H9 (cell line): ENCODE measurements at regions not wholly inside any gene's neighbourhood (a gene's known extent, or its start where the extent isn't known, plus 50 kb on each side); places are given as distances from the start of the nearest gene placed in this dataset.

Experiments
- DNase-seq: peaks from one replicate; pipeline ENCODE4 v3.0.0-alpha.2; 2017
- H2AFZ ChIP-seq: one replicate; pipeline ENCODE4 v1.6.1; 2013; ENCODE audit warnings: mild to moderate bottlenecking, low read length, control low read depth, moderate library complexity
- H2AK5ac ChIP-seq: 2 replicates; pipeline ENCODE4 v1.6.1; 2013; ENCODE audit warnings: low read length, control low read depth, mixed read lengths; ENCODE audit not compliant: insufficient read length
- H2BK120ac ChIP-seq: one replicate; pipeline ENCODE4 v1.6.1; 2013; ENCODE audit warnings: low read depth, mild to moderate bottlenecking, low read length, control low read depth, inconsistent platforms; ENCODE audit not compliant: poor library complexity, severe bottlenecking
- H2BK12ac ChIP-seq: 2 replicates; pipeline ENCODE4 v1.6.1; 2013; ENCODE audit warnings: low read length, control low read depth, mixed read lengths, low read depth; ENCODE audit not compliant: insufficient read length
- H2BK15ac ChIP-seq: 2 replicates; pipeline ENCODE4 v1.6.1; 2013; ENCODE audit warnings: low read depth, low read length, control low read depth
- H2BK20ac ChIP-seq: one replicate; pipeline ENCODE4 v1.6.1; 2013; ENCODE audit warnings: low read depth, mild to moderate bottlenecking, low read length, control low read depth, inconsistent platforms; ENCODE audit not compliant: poor library complexity, severe bottlenecking
- H2BK5ac ChIP-seq: 2 replicates; pipeline ENCODE4 v1.6.1; 2013; ENCODE audit warnings: low read length, control low read depth, mixed read lengths; ENCODE audit not compliant: insufficient read length
- H3K14ac ChIP-seq: 2 replicates; pipeline ENCODE4 v1.6.1; 2013; ENCODE audit warnings: low read length, control low read depth; ENCODE audit not compliant: insufficient read depth
- H3K18ac ChIP-seq: 2 replicates; pipeline ENCODE4 v1.6.1; 2013; ENCODE audit warnings: low read depth, mild to moderate bottlenecking, mixed read lengths, low read length, control low read depth; ENCODE audit not compliant: insufficient read length
- H3K23ac ChIP-seq: 2 replicates; pipeline ENCODE4 v1.6.1; 2013; ENCODE audit warnings: low read length, control low read depth, mixed read lengths, low read depth; ENCODE audit not compliant: insufficient read length
- H3K23me2 ChIP-seq: 2 replicates; pipeline ENCODE4 v1.6.1; 2013; ENCODE audit warnings: low read depth, mild to moderate bottlenecking, mixed read lengths, low read length, control low read depth; ENCODE audit not compliant: insufficient read length, poor library complexity, severe bottlenecking
- H3K27ac ChIP-seq: 2 replicates; pipeline ENCODE4 v1.5.1; 2013; ENCODE audit warnings: low read length, control low read depth, mixed read lengths, low read depth; ENCODE audit not compliant: insufficient read length
- H3K27me3 ChIP-seq: 2 replicates; pipeline ENCODE4 v1.6.1; 2013; ENCODE audit warnings: low read length, control low read depth, inconsistent platforms; ENCODE audit not compliant: insufficient read depth
- H3K4ac ChIP-seq: 2 replicates; pipeline ENCODE4 v1.6.1; 2013; ENCODE audit warnings: low read depth, mild to moderate bottlenecking, control low read depth, inconsistent platforms, low read length, moderate library complexity
- H3K4me1 ChIP-seq: 2 replicates; pipeline ENCODE4 v1.6.1; 2013; ENCODE audit warnings: low read length, control low read depth, inconsistent platforms; ENCODE audit not compliant: insufficient read depth
- H3K4me2 ChIP-seq: 2 replicates; pipeline ENCODE4 v1.6.1; 2013; ENCODE audit warnings: low read length, control low read depth, mixed read lengths; ENCODE audit not compliant: insufficient read length, insufficient read depth
- H3K56ac ChIP-seq: 2 replicates; pipeline ENCODE4 v1.6.1; 2013; ENCODE audit warnings: low read depth, mild to moderate bottlenecking, mixed read lengths, low read length, control low read depth; ENCODE audit not compliant: insufficient read length
- H3K79me1 ChIP-seq: 2 replicates; pipeline ENCODE4 v1.6.1; 2013; ENCODE audit warnings: low read depth, mild to moderate bottlenecking, moderate library complexity, low read length, control low read depth, inconsistent platforms; ENCODE audit not compliant: insufficient read depth, poor library complexity, severe bottlenecking
- H3K79me2 ChIP-seq: 2 replicates; pipeline ENCODE4 v1.6.1; 2013; ENCODE audit warnings: low read length, control low read depth, inconsistent platforms; ENCODE audit not compliant: insufficient read depth
- H3K9ac ChIP-seq: 2 replicates; pipeline ENCODE4 v1.6.1; 2013; ENCODE audit warnings: low read length, control low read depth, mixed read lengths; ENCODE audit not compliant: insufficient read length; ENCODE audit errors: extremely low read depth
- H3K9me3 ChIP-seq: one replicate; pipeline ENCODE4 v1.6.1; 2013; ENCODE audit warnings: low read depth, low read length, inconsistent platforms; ENCODE audit not compliant: control insufficient read depth
- H3T11ph ChIP-seq: one replicate; pipeline ENCODE4 v1.6.1; 2013; ENCODE audit warnings: mild to moderate bottlenecking, low read length, control low read depth, inconsistent platforms
- H4K20me1 ChIP-seq: one replicate; pipeline ENCODE4 v1.6.1; 2013; ENCODE audit not compliant: control insufficient read depth, insufficient read length, insufficient read depth
- H4K5ac ChIP-seq: 2 replicates; pipeline ENCODE4 v1.6.1; 2013; ENCODE audit warnings: low read depth, mild to moderate bottlenecking, mixed read lengths, low read length, control low read depth; ENCODE audit not compliant: insufficient read length
- H4K8ac ChIP-seq: replicated peaks from 2 replicates; pipeline ENCODE4 v1.6.1; 2013; ENCODE audit warnings: low read length, control low read depth, mixed read lengths, low read depth; ENCODE audit not compliant: insufficient read length
- H4K91ac ChIP-seq: 2 replicates; pipeline ENCODE4 v1.6.1; 2013; ENCODE audit warnings: low read depth, mild to moderate bottlenecking, moderate library complexity, mixed read lengths, low read length, control low read depth; ENCODE audit not compliant: insufficient read length
- H3K27ac Mint-ChIP-seq, 3 experiments: 2 replicates in 2 of 3; 3 replicates in 1 of 3; pipeline ENCODE4 v1.8.0; 2020 to 2021; ENCODE audit warnings: mixed read lengths in 3 of 3, mild to moderate bottlenecking in 1 of 3, moderate library complexity in 1 of 3
- H3K27me3 Mint-ChIP-seq: 2 replicates; pipeline ENCODE4 v1.8.0; 2021; ENCODE audit warnings: low read depth, mild to moderate bottlenecking, moderate library complexity, mixed read lengths
- H3K36me3 Mint-ChIP-seq, 3 experiments: 2 replicates in 2 of 3; 3 replicates in 1 of 3; pipeline ENCODE4 v1.8.0; 2020 to 2021; ENCODE audit warnings: low read depth in 3 of 3, mixed read lengths in 3 of 3; ENCODE audit not compliant: insufficient read depth in 1 of 3
- H3K4me1 Mint-ChIP-seq, 2 experiments: 2 replicates each; pipeline ENCODE4 v1.8.0; 2020; ENCODE audit warnings: mixed read lengths in 2 of 2
- H3K4me3 Mint-ChIP-seq, 2 experiments: 2 replicates in 1 of 2; 3 replicates in 1 of 2; pipeline ENCODE4 v1.8.0; 2020 to 2021; ENCODE audit warnings: mild to moderate bottlenecking in 2 of 2, mixed read lengths in 2 of 2, moderate library complexity in 1 of 2
- H3K9me3 Mint-ChIP-seq, 2 experiments: 2 replicates in 1 of 2; 3 replicates in 1 of 2; pipeline ENCODE4 v1.8.0; 2020; ENCODE audit warnings: mild to moderate bottlenecking in 2 of 2, mixed read lengths in 2 of 2, moderate library complexity in 1 of 2
- CTCF ChIP-seq: fragments of 200-600 bp; sonication (generic); conservative IDR thresholded peaks from 3 replicates; pipeline ENCODE4 v1.8.0; 2021; ENCODE audit warnings: antibody characterized with exemption, mild to moderate bottlenecking
- WGBS: extraction: QIAGEN DNeasy Blood & Tissue Kit; methylation state at CpG from one replicate; pipeline ENCODE4 v1.1.7; 2013; ENCODE audit warnings: missing lambda C conversion rate, low lambda C conversion rate, mixed read lengths; ENCODE audit not compliant: insufficient read length; ENCODE audit errors: extremely low coverage; 5-methylcytosine and 5-hydroxymethylcytosine counted together

- Histone ChIP-seq H2BK15ac (no peak overlapping the region), H3K23me2 (no peaks in the 10 kb centered on the region), H2BK20ac (no peak overlapping the region), H3K79me1 (no peaks in the 10 kb centered on the region), H4K91ac (no peak overlapping the region), H2BK120ac (no peak overlapping the region), H3K56ac (no peak overlapping the region), H3K18ac (no peak overlapping the region), H3K9me3 (no peaks in the 10 kb centered on the region), H3K4me2 (no peak overlapping the region), H3K14ac (no peak overlapping the region), H3K27ac (no peak overlapping the region), H3K27me3 (no peaks in the 10 kb centered on the region), H4K20me1 (no peaks in the 10 kb centered on the region), H2BK12ac (no peak overlapping the region), H4K5ac (no peak overlapping the region), H3K9ac (no peak overlapping the region), H3K79me2 (no peaks in the 10 kb centered on the region), H3T11ph (no peak overlapping the region), H4K8ac (no peak overlapping the region), H3K4ac (no peak overlapping the region), H3K23ac (no peak overlapping the region), H2AFZ (no peak overlapping the region), H2BK5ac (no peak overlapping the region), H2AK5ac (no peak overlapping the region), H3K4me1 (no peaks in the 10 kb centered on the region)
- TF ChIP-seq CTCF: no peak
- no peak for DNase-seq
- Mint-ChIP-seq H3K4me3 (no peak overlapping the region), H3K36me3 (peaks cover 4 to 11% (median 6%) of the 10 kb centered on the region in 3 experiments; a peak in 5 of 7 replicates), H3K9me3 (peaks cover 16 to 24% of the 10 kb centered on the region in 2 experiments), H3K4me1 (peaks cover 4 to 5% of the 10 kb centered on the region in 2 experiments), H3K27me3 (no peaks in the 10 kb centered on the region; the same call in 1 of the 2 replicates), H3K27ac (no peak overlapping the region)
- WGBS: no CpG with 5 or more reads among the region's 5 CpGs
Measured at GRCh38 chr2:128808462-128809258, 490.0 kb upstream of the HS6ST1 start.
